Vagina (tissue), 2 donors: ENCODE measurements at regions not wholly inside any gene's neighbourhood (a gene's known extent, or its start where the extent isn't known, plus 50 kb on each side); places are given as distances from the start of the nearest gene placed in this dataset.
"Not testable (repeated sequence)": the region's sequence is repeated elsewhere in the genome, so short reads cannot be mapped to it uniquely, and the experiment has no call there.

ENCODE experiments used
- DNase-seq, 2 donors: peaks; one replicate each; pipeline ENCODE4 v3.0.0-alpha.2; 2017; ENCODE audit errors: extremely low spot score in 2 of 2
- H3K27ac ChIP-seq: fragments of 200-600 bp; sonication (generic); one replicate; pipeline ENCODE4 v1.5.1; 2019
- H3K27me3 ChIP-seq: fragments of 200-600 bp; sonication (generic); one replicate; pipeline ENCODE4 v1.5.1; 2019
- H3K36me3 ChIP-seq, 2 donors: fragments of 200-600 bp; sonication (generic); one replicate each; pipeline ENCODE4 v1.5.1; 2017 to 2019
- H3K4me1 ChIP-seq: fragments of 200-600 bp; sonication (generic); one replicate; pipeline ENCODE4 v1.5.1; 2019
- H3K4me3 ChIP-seq, 2 donors: fragments of 200-600 bp; sonication (generic); 1 replicate in 1 of 2; 2 replicates in 1 of 2; pipeline ENCODE4 v1.5.1; 2016 to 2019
- H3K9me3 ChIP-seq: fragments of 200-600 bp; sonication (generic); one replicate; pipeline ENCODE4 v1.5.1; 2019
- CTCF ChIP-seq, 3 experiments: fragments of 450-650 bp in 2 of 3; fragments of 200-600 bp in 1 of 3; sonication (generic) in 1 of 3; IDR thresholded peaks; one replicate each; pipeline ENCODE4 v1.5.1; 2017 to 2019; ENCODE audit warnings: antibody characterized with exemption in 3 of 3, mild to moderate bottlenecking in 2 of 3, moderate library complexity in 2 of 3
- POLR2A ChIP-seq, 2 donors: fragments of 450-650 bp; IDR thresholded peaks; one replicate each; pipeline ENCODE4 v1.6.1; 2017; ENCODE audit warnings: antibody characterized with exemption in 2 of 2, mild to moderate bottlenecking in 2 of 2, moderate library complexity in 2 of 2
- POLR2AphosphoS5 ChIP-seq, 2 donors: sonication (generic); formaldehyde crosslinking; IDR thresholded peaks; one replicate each; pipeline ENCODE4 v1.9.0; 2017; ENCODE audit warnings: antibody characterized with exemption in 2 of 2, mild to moderate bottlenecking in 2 of 2, low read depth in 1 of 2; ENCODE audit not compliant: insufficient read depth in 1 of 2
- intact Hi-C: fragments of 100-400 bp; cut with DNase I; formaldehyde crosslinking; loops from one replicate; pipeline ENCODE4 v1.15.1; 2023

GRCh38 chr11:91527380-91528030 lies 697.1 kb upstream of the FAT3 start:
- no peaks in the 10 kb centered on the region for H3K4me1 ChIP-seq
- no peak for DNase-seq
- no peaks in the 10 kb centered on the region for H3K9me3 ChIP-seq
- no peak overlapping the region for H3K27ac ChIP-seq
- no peak for TF ChIP-seq POLR2AphosphoS5 (IDR thresholded peaks at IDR 0.05; ENCODE audit: insufficient read depth in 1 of 2, low read depth in 1 of 2)
- TF ChIP-seq POLR2A (IDR thresholded peaks at IDR 0.05), result no peak
- H3K36me3 ChIP-seq, result no peaks in the 10 kb centered on the region
- H3K27me3 ChIP-seq, result no peaks in the 10 kb centered on the region
- intact Hi-C loops, result no loop called here
- no peak overlapping the region for H3K4me3 ChIP-seq

- DNase-seq, result no peak
- Histone ChIP-seq H3K9me3 (no peaks in the 10 kb centered on the region), H3K4me3 (no peak overlapping the region), H3K27ac (no peak overlapping the region), H3K4me1 (no peaks in the 10 kb centered on the region), H3K27me3 (no peaks in the 10 kb centered on the region), H3K36me3 (no peaks in the 10 kb centered on the region)
- intact Hi-C loops, result no loop called here
- no peak for TF ChIP-seq CTCF (IDR thresholded peaks at IDR 0.05)
Observed at GRCh38 chr11:91513734-91514133, 710.9 kb upstream of the FAT3 start.

GRCh38 chr11:91497847-91498246 lies 726.8 kb upstream of the FAT3 start:
- TF ChIP-seq POLR2A (IDR thresholded peaks at IDR 0.05), result no peak
- no peak for TF ChIP-seq POLR2AphosphoS5 (IDR thresholded peaks at IDR 0.05; ENCODE audit: insufficient read depth in 1 of 2, low read depth in 1 of 2)
- TF ChIP-seq CTCF (IDR thresholded peaks at IDR 0.05), result no peak
- Histone ChIP-seq H3K9me3 (no peaks in the 10 kb centered on the region), H3K4me1 (no peaks in the 10 kb centered on the region), H3K4me3 (no peak overlapping the region), H3K27me3 (no peaks in the 10 kb centered on the region), H3K36me3 (no peaks in the 10 kb centered on the region), H3K27ac (no peak overlapping the region)
- DNase-seq, result no peak
- intact Hi-C loops, result no loop called here

DNA sequence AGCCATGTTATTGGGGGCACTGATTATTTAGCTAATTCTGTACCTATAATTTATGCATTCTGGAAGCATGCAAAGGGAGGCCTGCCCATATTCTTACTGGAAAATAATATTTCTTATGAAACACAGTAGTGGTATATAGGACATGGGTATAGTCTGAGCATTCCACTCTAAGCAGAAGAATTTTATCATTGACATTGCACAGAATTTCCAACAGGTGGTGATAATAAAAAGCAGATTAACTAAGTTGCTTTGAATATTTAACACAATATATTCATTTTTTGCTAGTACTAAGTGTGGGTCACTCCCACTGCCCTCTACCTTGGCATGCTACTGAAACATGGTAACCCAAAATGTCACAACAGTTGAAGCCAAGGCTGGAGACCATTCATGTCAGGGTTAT lies 728.8 kb upstream of the FAT3 start:
- no peak for TF ChIP-seq POLR2A (IDR thresholded peaks at IDR 0.05)
- no peak for TF ChIP-seq POLR2AphosphoS5 (IDR thresholded peaks at IDR 0.05; ENCODE audit: insufficient read depth in 1 of 2, low read depth in 1 of 2)
- TF ChIP-seq CTCF (IDR thresholded peaks at IDR 0.05), result no peak
- no peak overlapping the region for H3K27ac ChIP-seq
- no peaks in the 10 kb centered on the region for H3K4me1 ChIP-seq
- no peaks in the 10 kb centered on the region for H3K9me3 ChIP-seq
- H3K4me3 ChIP-seq, result no peak overlapping the region
- intact Hi-C loops, result no loop called here
- H3K36me3 ChIP-seq, result no peaks in the 10 kb centered on the region
- no peaks in the 10 kb centered on the region for H3K27me3 ChIP-seq
- DNase-seq, result no peak

- H3K4me1 ChIP-seq, result no peaks in the 10 kb centered on the region
- TF ChIP-seq CTCF (IDR thresholded peaks at IDR 0.05) (no peak), POLR2AphosphoS5 (IDR thresholded peaks at IDR 0.05; ENCODE audit: insufficient read depth in 1 of 2, low read depth in 1 of 2) (no peak), POLR2A (IDR thresholded peaks at IDR 0.05) (no peak)
- H3K27me3 ChIP-seq, result no peaks in the 10 kb centered on the region
- DNase-seq, result no peak
- no peaks in the 10 kb centered on the region for H3K9me3 ChIP-seq
- H3K27ac ChIP-seq, result no peak overlapping the region
- intact Hi-C loops, result no loop called here
- H3K4me3 ChIP-seq, result no peak overlapping the region
- no peaks in the 10 kb centered on the region for H3K36me3 ChIP-seq
Observed at GRCh38 chr11:91489989-91490388, 734.6 kb upstream of the FAT3 start.

GRCh38 chr11:91483956-91484355 lies 740.7 kb upstream of the FAT3 start:
- H3K27me3 ChIP-seq, H3K9me3 ChIP-seq, H3K36me3 ChIP-seq, intact Hi-C loops, H3K4me3 ChIP-seq, H3K4me1 ChIP-seq, H3K27ac ChIP-seq, DNase-seq: not testable (repeated sequence)

GRCh38 chr11:91481875-91482274 lies 742.7 kb upstream of the FAT3 start:
- intact Hi-C loops, H3K4me3 ChIP-seq, H3K27me3 ChIP-seq, H3K27ac ChIP-seq, H3K4me1 ChIP-seq, H3K9me3 ChIP-seq, DNase-seq, H3K36me3 ChIP-seq: not testable (repeated sequence)
